Fibroblast of lung (primary cell): ENCODE measurements at regions not wholly inside any gene's neighbourhood (a gene's known extent, or its start where the extent isn't known, plus 50 kb on each side); places are given as distances from the start of the nearest gene placed in this dataset.

Experiments
- EZH2 ChIP-seq: IDR thresholded peaks from 2 replicates; pipeline ENCODE4 v1.5.1; 2012; ENCODE audit warnings: low read length, control low read depth, mild to moderate bottlenecking; ENCODE audit errors: missing control alignments
- TF ChIP-seq, protein P1 (sequence below), 2 donors: IDR thresholded peaks in 1 of 2; conservative IDR thresholded peaks in 1 of 2; 1 replicate in 1 of 2; 2 replicates in 1 of 2; pipeline ENCODE4 v1.5.1; 2011 to 2012; ENCODE audit warnings: low read length in 2 of 2, control low read depth in 1 of 2, inconsistent platforms in 1 of 2, low read depth in 1 of 2, mild to moderate bottlenecking in 1 of 2

DNA sequence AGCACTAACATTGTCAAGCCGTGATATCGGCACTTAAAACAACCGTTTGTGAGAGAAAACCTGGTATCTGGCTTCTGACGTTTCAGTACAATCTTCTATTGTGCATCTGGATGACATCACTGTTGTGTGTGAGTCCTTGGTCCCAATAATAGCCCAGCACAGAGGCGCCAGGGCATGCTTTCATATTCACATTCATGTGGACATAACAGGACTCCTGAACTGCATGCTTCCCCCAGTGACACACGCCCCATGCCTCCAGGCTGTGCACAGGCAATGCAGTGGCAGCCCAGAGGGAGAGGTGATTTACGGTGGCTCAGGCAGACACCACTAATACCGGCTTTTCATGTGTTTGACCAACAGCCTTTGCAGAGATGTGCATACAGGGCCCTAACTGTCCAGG, 58.1 kb downstream of the MRPL57 start:
- TF ChIP-seq, protein P1, sequence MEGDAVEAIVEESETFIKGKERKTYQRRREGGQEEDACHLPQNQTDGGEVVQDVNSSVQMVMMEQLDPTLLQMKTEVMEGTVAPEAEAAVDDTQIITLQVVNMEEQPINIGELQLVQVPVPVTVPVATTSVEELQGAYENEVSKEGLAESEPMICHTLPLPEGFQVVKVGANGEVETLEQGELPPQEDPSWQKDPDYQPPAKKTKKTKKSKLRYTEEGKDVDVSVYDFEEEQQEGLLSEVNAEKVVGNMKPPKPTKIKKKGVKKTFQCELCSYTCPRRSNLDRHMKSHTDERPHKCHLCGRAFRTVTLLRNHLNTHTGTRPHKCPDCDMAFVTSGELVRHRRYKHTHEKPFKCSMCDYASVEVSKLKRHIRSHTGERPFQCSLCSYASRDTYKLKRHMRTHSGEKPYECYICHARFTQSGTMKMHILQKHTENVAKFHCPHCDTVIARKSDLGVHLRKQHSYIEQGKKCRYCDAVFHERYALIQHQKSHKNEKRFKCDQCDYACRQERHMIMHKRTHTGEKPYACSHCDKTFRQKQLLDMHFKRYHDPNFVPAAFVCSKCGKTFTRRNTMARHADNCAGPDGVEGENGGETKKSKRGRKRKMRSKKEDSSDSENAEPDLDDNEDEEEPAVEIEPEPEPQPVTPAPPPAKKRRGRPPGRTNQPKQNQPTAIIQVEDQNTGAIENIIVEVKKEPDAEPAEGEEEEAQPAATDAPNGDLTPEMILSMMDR (conservative IDR thresholded peaks at IDR 0.05 in 1 of 2, IDR thresholded peaks at IDR 0.05 in 1 of 2; ENCODE audit: low read depth in 1 of 2, low read length in 2 of 2), result no peak
- no peak for TF ChIP-seq EZH2
